Hepatocyte (in vitro differentiated cells): ENCODE measurements at regions not wholly inside any gene's neighbourhood (a gene's known extent, or its start where the extent isn't known, plus 50 kb on each side); places are given as distances from the start of the nearest gene placed in this dataset.

ENCODE experiments used
- DNase-seq: peaks from one replicate; pipeline ENCODE4 v3.0.0-alpha.2; 2016; ENCODE audit warnings: low spot score
- H2AFZ ChIP-seq: fragments of 200-600 bp; sonication (generic); 2 replicates; pipeline ENCODE4 v1.6.0; 2016; ENCODE audit warnings: antibody characterized with exemption, mild to moderate bottlenecking
- H3K27ac ChIP-seq: fragments of 200-600 bp; sonication (generic); 2 replicates; pipeline ENCODE4 v1.5.1; 2016; ENCODE audit warnings: mild to moderate bottlenecking
- H3K27me3 ChIP-seq: fragments of 200-600 bp; sonication (generic); 2 replicates; pipeline ENCODE4 v1.6.1; 2016
- H3K36me3 ChIP-seq: fragments of 200-600 bp; sonication (generic); replicated peaks from 2 replicates; pipeline ENCODE4 v1.5.1; 2016; ENCODE audit warnings: low read depth; ENCODE audit not compliant: insufficient read depth
- H3K4me1 ChIP-seq: fragments of 200-600 bp; sonication (generic); 2 replicates; pipeline ENCODE4 v1.5.1; 2016; ENCODE audit warnings: mild to moderate bottlenecking, moderate library complexity; ENCODE audit not compliant: insufficient read depth
- H3K4me2 ChIP-seq: fragments of 200-600 bp; sonication (generic); 2 replicates; pipeline ENCODE4 v1.6.0; 2016
- H3K4me3 ChIP-seq: fragments of 200-600 bp; sonication (generic); 2 replicates; pipeline ENCODE4 v1.5.1; 2016; ENCODE audit warnings: mild to moderate bottlenecking
- H3K79me2 ChIP-seq: fragments of 200-600 bp; sonication (generic); 2 replicates; pipeline ENCODE4 v1.6.0; 2017; ENCODE audit warnings: mild to moderate bottlenecking
- H3K9me2 ChIP-seq: fragments of 200-600 bp; sonication (generic); replicated peaks from 2 replicates; pipeline ENCODE4 v1.6.0; 2017; ENCODE audit warnings: mild to moderate bottlenecking; ENCODE audit not compliant: insufficient read depth
- H3K9me3 ChIP-seq: fragments of 200-600 bp; sonication (generic); 2 replicates; pipeline ENCODE4 v1.5.1; 2016; ENCODE audit warnings: low read depth, mild to moderate bottlenecking
- H4K20me1 ChIP-seq: fragments of 200-600 bp; sonication (generic); 2 replicates; pipeline ENCODE4 v1.6.0; 2016; ENCODE audit warnings: mild to moderate bottlenecking; ENCODE audit not compliant: insufficient read depth, poor library complexity, severe bottlenecking
- CTCF ChIP-seq: fragments of 200-600 bp; sonication (generic); IDR thresholded peaks from 2 replicates; pipeline ENCODE4 v1.5.1; 2016; ENCODE audit warnings: antibody characterized with exemption, mild to moderate bottlenecking; ENCODE audit not compliant: poor library complexity
- EZH2 ChIP-seq: fragments of 200-600 bp; sonication (generic); IDR thresholded peaks from 2 replicates; pipeline ENCODE4 v1.6.1; 2016; ENCODE audit warnings: antibody characterized with exemption, mild to moderate bottlenecking, borderline replicate concordance
- EZH2phosphoT487 ChIP-seq: fragments of 200-600 bp; sonication (generic); IDR thresholded peaks from one replicate; pipeline ENCODE4 v1.6.1; 2018; ENCODE audit warnings: antibody characterized with exemption, mild to moderate bottlenecking, low read depth, moderate library complexity; ENCODE audit not compliant: unreplicated experiment, severe bottlenecking
- WGBS: methylation state at CpG from one replicate; pipeline ENCODE4 v1.1.6; 2016; ENCODE audit warnings: low lambda C conversion rate; ENCODE audit errors: missing lambda C conversion rate; 5-methylcytosine and 5-hydroxymethylcytosine counted together

DNA sequence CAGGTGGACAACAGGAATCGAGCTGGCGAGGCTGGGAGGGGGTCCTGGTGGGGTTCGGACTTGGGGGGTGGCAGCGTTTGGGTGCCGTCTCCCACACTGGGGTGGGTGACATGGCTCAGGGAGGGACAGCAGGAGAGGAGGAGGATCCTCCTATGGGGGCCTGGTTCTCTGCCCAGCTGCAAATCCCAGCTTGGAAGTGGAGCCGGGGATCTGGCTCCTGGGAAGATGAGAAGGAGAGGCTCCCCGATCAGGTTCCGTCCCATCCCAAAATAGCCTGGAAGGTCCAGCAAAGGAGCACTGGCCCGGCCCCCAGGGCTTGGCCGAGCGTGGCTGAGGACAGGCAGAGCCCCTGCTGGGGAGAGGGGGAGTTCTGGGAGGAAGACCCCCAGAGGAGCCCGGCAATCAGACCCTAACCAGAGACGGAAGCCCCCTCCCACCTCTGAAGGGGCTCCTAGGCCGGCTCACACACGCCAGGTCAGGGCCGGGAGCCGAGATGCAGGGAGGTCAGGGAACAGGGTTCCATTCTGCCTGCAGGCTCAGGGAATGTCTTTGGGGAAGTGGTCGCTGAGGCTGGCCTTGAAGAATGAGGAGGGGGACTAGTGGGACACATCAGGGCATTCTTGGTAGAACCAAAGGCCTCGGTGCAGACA, 143.7 kb downstream of the ENGASE start:
- Histone ChIP-seq H3K27me3 (peaks cover 42% of the 10 kb centered on the region), H3K9me3 (no peaks in the 10 kb centered on the region), H3K9me2 (no peaks in the 10 kb centered on the region), H3K36me3 (no peaks in the 10 kb centered on the region), H3K4me2 (no peak overlapping the region), H2AFZ (no peak overlapping the region), H3K4me1 (no peaks in the 10 kb centered on the region), H4K20me1 (no peaks in the 10 kb centered on the region), H3K27ac (no peak overlapping the region), H3K4me3 (no peak overlapping the region), H3K79me2 (no peaks in the 10 kb centered on the region)
- TF ChIP-seq EZH2, result no peak
- TF ChIP-seq CTCF, result no peak
- TF ChIP-seq EZH2phosphoT487, result no peak
- WGBS, result 82% methylated on average over 16 of the region's 19 CpGs
- DNase-seq, result no peak

DNA sequence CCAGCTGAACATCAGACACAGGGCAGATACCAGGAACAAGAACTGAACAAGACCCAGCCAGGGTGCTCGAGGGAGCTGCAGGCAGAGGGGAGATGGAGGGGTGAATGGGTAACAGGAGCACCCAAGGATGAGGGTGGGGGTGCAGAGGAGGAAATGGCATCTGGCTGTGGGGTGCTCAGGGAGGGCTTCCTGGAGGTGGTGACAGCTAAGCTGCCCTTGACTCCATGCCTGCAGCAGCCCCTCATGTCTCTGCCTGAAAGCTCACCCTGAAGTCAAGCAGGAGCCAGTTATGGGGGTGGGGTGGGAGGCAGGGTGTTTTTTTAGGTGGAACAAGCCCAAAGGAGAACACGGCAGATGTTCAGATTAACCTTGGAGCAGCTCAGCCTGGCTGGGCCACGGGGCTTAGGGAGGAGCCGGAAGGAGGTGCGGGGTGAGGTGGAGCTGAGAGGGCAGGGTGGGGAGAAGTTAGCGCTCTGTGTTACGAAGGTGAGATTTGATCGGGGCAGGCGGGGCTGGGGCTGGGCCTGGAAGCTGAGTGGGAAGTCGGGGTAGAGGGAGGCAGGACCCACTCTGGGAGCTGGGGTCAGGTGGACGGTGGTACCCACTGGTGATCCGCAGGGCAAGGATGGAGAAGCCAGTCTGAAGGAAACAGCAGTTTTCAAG, 143.0 kb downstream of the ENGASE start:
- Histone ChIP-seq H2AFZ (no peak overlapping the region), H3K9me2 (no peaks in the 10 kb centered on the region), H3K27me3 (peaks cover 43% of the 10 kb centered on the region), H3K4me3 (no peak overlapping the region), H3K27ac (no peak overlapping the region), H3K36me3 (no peaks in the 10 kb centered on the region), H4K20me1 (no peaks in the 10 kb centered on the region), H3K4me2 (no peak overlapping the region), H3K4me1 (no peaks in the 10 kb centered on the region), H3K79me2 (no peaks in the 10 kb centered on the region), H3K9me3 (no peaks in the 10 kb centered on the region)
- 73% methylated on average over 6 of the region's 12 CpGs for WGBS
- no peak for DNase-seq
- TF ChIP-seq EZH2phosphoT487, result no peak
- TF ChIP-seq CTCF, result no peak
- TF ChIP-seq EZH2, result no peak

- WGBS, result 78% methylated on average over 5 of the region's 6 CpGs
- no peaks in the 10 kb centered on the region for H3K36me3 ChIP-seq
- H3K9me3 ChIP-seq, result no peaks in the 10 kb centered on the region
- no peak overlapping the region for H2AFZ ChIP-seq
- H3K79me2 ChIP-seq, result no peaks in the 10 kb centered on the region
- no peaks in the 10 kb centered on the region for H4K20me1 ChIP-seq
- TF ChIP-seq CTCF (no peak), EZH2 (no peak), EZH2phosphoT487 (no peak)
- H3K4me2 ChIP-seq, result no peak overlapping the region
- no peak overlapping the region for H3K4me3 ChIP-seq
- no peaks in the 10 kb centered on the region for H3K9me2 ChIP-seq
- no peak for DNase-seq
- peaks cover 44% of the 10 kb centered on the region for H3K27me3 ChIP-seq
- H3K27ac ChIP-seq, result no peak overlapping the region
- H3K4me1 ChIP-seq, result no peaks in the 10 kb centered on the region
These were observed 142.2 kb downstream of the ENGASE start for GRCh38 chr17:79216826-79217225.
